ENCODE measurements at regions not wholly inside any gene's neighbourhood (a gene's known extent, or its start where the extent isn't known, plus 50 kb on each side); places are given as distances from the start of the nearest gene placed in this dataset.
"Not testable (repeated sequence)": the region's sequence is repeated elsewhere in the genome, so short reads cannot be mapped to it uniquely, and the experiment has no call there.

DNA sequence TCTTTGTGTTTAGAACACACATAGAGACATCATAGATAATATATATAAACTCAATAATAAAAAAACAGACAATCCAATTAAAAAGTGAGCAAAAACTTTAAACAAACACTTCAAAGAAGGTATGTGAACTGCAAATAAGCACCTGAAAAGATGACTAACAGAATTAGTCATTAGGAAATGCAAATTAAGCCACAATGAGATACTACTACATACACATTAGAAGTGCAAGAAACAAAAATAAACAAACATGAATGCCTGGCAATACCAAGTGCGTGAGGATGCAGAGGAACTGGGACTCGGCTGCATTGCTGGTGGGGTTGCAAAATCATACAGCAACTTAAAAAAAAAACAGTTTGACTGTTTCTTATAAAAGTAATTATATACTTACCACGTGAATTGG lies 799.0 kb downstream of the KCNJ2 start:
- no peak for DNase-seq

- no peak for DNase-seq
Observed at GRCh38 chr17:70969521-70970034, 800.2 kb downstream of the KCNJ2 start.

GRCh38 chr17:70976447-70976846 lies 807.1 kb downstream of the KCNJ2 start:
- DNase-seq = no peak

GRCh38 chr17:70984873-70985272 lies 815.5 kb downstream of the KCNJ2 start:
- no peak for DNase-seq

DNA sequence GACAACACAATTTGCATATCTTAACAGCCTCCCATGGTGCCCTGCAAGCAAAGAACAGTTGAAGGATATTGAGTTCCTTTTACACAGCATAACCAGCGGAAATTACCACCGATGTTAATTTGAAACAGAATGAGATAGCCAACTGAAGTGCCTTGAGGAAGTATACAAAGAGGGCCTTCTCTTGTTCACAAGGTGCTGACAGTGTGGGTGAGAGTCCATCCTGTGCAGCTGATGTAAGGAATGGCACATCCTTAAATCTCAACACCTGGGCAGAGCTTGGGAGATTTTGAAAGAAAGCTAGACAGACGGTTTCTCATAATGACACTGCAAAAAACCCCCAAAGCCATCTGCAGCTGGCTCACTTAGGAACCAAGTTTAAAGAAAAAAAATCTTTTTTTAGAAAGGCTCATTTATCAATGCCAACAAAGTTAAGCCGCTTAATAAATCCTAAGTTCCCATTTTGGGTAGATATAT lies 818.6 kb downstream of the KCNJ2 start:
- DNase-seq = no peak

GRCh38 chr17:70988622-70989021 lies 819.3 kb downstream of the KCNJ2 start:
- DNase-seq = no peak

- no peak for DNase-seq
Observed at GRCh38 chr17:70989280-70989679, 819.9 kb downstream of the KCNJ2 start.

DNA sequence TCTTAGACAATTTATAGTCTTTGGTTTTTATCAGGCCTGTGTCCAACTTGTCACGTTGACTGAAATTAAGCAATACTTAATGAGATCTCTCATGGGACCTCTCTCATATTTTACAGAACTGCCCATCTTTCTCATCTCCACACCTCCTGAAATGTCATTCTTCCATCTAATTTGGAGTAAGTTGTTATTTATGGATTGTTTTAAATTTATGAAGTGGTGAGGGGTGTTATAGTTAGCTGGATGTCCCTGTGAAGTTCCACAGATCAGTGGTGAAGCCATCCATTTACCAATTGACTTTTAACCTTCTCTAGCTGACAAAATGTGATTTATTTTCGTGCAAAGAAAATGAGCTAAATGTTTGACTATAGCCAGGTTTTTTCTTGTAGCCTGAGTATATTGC lies 824.9 kb downstream of the KCNJ2 start:
- no peak for DNase-seq

DNA sequence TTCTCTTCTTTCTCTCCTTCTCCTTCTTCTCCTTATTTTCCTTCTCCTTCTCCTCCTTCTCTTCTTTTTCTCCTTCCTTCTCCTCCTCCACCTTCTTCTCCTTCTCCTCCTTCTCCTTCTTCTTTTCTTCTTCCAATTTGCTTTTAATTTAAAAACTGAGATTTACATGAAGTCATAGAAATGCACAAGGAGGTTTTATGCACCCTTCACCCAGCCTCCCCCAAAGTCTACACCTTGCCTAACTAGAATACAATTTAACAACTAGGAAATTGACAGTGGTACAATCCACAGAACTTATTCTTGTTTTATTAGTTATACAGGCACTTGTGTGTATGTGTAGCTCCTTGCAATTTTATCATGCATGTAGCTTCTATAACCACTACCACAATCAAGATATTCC lies 826.7 kb downstream of the KCNJ2 start:
- no peak for DNase-seq

DNA sequence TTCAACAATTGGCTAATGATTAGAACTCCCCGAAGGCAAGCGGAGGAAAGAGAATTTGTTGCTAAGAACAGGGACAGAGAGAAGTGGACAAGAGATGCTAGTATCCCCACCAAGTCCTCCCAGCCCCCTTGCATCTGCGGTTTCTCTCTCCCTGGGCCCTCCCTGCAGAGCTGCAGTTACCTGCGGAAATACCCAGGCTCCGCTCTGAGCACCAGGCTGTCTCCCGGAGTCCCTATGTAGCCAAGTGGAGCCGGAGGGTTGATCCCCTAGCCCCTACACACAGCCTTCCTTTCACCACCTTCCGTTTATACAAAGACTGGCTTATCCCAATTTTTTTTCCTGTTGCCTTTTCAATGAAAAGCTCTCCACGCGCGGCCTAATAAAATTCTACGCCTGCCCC lies 834.4 kb downstream of the KCNJ2 start:
- no peak for DNase-seq

DNA sequence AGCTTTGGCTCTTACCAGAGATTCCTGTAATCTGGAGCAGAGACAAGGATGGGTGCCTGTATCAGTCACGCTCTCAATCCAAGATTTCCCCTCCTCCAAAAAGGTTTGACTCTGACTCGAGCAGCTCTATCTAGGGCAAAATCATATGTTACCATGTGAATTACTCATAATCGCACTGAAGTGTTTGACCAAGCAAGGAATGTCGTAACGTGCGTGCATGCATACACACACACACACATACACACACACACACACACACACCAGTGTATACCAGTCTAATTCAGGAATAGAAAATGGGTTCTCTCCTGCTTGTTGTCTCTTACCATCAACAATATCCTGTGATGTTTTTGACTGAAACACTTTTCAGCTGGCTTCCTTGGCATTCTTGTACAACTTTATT lies 835.1 kb downstream of the KCNJ2 start:
- DNase-seq = no peak

DNA sequence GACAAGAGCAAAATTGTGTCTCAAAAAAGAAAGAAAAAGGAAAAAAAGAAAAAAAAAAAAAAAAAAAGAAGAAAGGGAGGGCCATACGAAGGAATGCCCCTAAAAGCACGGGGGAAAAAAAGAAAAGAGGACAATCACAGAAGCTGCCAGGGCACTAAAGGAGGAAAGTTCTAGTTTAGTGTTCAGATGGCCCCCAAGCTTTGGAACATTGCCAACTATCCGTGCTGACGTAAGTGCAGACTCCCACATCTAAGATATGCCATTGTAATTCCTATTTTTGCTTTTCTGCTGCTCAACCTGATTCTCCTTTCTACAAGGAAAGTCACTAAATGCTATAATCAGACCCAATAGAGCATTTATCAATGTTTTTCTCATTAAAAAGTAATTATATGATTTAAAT lies 842.1 kb downstream of the KCNJ2 start:
- DNase-seq = no peak

DNA sequence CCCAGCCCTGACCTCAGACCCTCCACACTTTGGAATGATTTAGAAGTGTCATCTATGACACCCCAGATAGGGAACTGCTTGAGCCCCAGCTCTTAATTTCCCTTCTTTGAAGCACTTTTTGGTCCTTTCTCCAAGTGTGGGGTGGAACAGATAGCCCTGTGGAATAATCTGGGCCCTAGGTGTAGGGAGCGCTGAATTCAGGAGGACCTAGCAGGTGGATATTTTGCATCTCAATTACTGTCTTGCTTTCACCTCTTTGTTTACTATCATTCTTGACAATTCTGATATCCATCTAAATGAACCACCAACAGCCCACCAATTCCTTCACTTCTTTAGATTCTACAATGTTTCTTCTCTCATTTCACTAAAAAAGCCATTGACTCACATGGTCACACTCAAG lies 850.4 kb downstream of the KCNJ2 start:
- no peak for DNase-seq

DNA sequence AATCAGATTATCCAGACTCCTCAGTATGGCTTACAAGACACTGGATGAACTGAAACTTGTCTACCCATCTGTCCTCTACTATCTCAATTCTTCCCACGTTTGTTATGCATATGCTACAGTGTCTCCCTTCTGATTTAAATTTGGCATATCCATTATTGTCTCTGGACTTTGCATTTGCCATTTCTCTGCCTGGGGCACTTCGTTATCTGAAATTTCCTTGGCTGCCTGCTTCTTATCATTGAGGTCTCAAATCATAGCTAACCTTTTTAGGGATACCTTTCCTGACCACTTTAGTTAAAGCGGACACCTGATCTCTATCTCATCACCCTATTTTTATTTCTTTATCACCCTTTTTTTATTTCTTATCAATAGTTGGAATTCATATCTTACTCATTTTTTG lies 853.4 kb downstream of the KCNJ2 start:
- DNase-seq = no peak

DNA sequence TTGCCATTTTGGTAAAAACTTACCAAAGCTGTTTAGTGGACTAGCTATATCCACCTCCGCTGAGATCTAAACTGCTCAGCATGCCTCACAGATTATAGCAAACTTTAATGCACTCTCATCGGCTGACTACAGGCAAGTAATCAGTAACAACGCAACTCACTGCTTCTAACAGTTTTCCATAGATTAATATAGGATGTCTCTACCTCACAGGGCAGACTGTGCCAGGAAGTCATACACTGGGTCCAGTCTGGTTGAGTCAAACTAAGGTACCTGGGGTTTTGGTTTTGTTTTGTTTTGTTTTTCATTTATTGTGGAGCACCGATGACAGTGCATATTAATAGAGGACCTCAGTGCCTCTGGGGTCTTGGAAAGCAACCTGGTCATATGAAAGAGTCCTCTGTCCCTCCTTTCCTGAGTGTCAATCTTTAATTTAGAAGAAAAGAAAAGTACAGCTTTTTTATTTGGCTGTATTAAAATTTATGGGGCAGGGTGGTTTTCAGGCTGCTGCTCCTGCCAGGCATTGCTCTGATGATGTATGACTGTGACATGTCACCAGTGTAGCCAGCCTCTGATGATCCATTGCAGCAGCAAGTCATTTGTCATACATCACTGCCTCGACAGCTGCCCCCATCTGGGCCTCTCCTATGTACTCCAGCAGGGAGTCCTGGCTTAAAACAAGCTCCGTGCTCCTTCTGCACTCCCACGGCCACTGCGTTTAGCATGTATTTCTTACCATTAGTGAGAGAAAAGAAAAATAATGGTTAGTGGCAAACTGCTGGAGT lies 854.1 kb downstream of the KCNJ2 start:
- peak; percentile 18 for DNase-seq

DNA sequence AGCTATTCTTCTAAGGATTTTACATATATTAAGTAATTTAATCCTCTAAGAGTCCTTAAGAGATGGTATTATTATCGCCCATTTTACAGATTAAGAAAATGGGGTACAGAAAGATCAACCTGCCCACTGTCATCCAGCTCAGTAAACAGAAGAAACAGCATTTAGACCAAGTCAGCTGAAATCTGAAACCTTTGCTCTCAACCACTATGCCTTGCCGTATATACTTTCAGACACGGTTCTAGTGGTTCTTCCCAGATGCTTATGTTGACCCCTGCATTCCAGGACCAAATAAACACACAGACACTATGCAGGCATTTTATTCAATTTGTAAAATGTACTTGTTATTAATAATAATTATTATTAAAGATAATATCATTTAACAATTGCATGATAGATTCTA lies 854.8 kb downstream of the KCNJ2 start:
- DNase-seq = no peak

DNA sequence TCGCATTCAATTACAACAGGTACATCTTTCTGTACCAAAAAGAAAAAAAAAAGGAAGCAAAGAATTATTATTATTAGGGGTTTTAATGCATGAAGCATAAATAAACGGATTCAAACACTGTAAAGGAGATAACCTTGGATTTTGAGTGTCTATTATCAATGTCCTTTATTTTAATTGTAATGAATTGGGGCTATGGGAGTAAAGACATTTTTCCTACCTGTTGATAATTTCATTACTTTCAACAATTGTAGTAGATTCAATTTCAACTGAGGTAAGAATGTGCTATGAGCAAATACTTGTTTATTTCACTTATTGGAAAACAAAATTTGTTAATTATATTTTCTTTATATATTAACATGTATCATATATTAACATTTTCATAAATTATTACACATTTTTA lies 855.6 kb downstream of the KCNJ2 start:
- DNase-seq = no peak

GRCh38 chr17:71029246-71029645 lies 859.9 kb downstream of the KCNJ2 start:
- DNase-seq = no peak

- DNase-seq = not testable (repeated sequence)
Observed at GRCh38 chr17:71031286-71031685, 862.0 kb downstream of the KCNJ2 start.

- peak; percentile 38 for DNase-seq
Observed at GRCh38 chr17:71032746-71033273, 863.5 kb downstream of the KCNJ2 start.

DNA sequence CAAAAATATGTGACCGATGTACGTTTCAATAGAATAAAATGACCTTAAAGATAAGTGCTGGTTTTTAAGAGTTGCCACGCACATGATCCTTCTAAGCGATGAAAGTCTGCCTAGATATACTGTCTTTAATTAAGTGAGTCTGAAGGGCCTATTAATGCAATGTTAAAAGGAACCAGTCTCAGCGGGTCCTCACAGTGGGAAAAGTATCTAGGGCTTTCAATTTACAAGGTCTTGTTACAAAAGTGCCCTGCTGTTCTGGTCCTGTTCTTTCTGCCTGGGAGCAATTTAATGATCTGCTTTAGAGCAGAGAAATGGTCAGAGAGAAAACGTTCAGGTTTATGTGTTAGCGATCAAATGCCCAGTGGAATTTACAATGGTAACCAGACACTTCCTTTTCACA lies 864.0 kb downstream of the KCNJ2 start:
- DNase-seq = no peak

GRCh38 chr17:71035226-71035625 lies 865.9 kb downstream of the KCNJ2 start:
- DNase-seq = no peak

DNA sequence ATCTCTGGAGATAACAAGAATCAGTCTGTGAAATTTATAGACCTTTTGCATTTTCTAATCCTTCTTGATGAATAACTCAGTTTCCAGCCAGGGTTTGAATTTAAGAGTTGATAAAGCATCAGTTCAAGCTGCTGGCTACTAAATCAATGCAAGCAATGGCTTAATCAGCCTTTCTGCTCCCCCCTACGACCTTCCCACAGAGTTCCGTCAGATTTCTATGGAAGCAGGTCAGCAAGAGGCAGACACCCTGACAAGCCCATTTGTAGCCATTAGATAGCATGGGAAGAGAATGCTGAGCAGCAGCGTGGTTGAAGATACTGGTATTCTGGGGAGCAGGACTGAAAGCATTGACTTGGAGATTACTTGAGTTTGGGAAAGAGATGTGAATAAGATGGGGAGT lies 868.1 kb downstream of the KCNJ2 start:
- no peak for DNase-seq

GRCh38 chr17:71039391-71039790 lies 870.1 kb downstream of the KCNJ2 start:
- DNase-seq = no peak

- no peak for DNase-seq
Observed at GRCh38 chr17:71052971-71053370, 883.6 kb downstream of the KCNJ2 start.
